Loucy (cell line): ENCODE measurements at regions not wholly inside any gene's neighbourhood (a gene's known extent, or its start where the extent isn't known, plus 50 kb on each side); places are given as distances from the start of the nearest gene placed in this dataset.

Experiments used
- H2AFZ ChIP-seq: fragments of 200-600 bp; sonication (generic); 2 replicates; pipeline ENCODE4 v1.6.0; 2016; ENCODE audit warnings: antibody characterized with exemption, mild to moderate bottlenecking, low read length, moderate library complexity
- H3F3A ChIP-seq: fragments of 200-600 bp; 2 replicates; pipeline ENCODE4 v1.6.0; 2016; ENCODE audit warnings: antibody characterized with exemption, low read depth, mild to moderate bottlenecking
- H3K27me3 ChIP-seq: fragments of 200-600 bp; sonication (generic); 2 replicates; pipeline ENCODE4 v1.6.1; 2014; ENCODE audit warnings: low read length, mild to moderate bottlenecking; ENCODE audit not compliant: insufficient read depth, poor library complexity, severe bottlenecking
- H3K36me3 ChIP-seq: fragments of 200-600 bp; sonication (generic); 2 replicates; pipeline ENCODE4 v1.6.1; 2016; ENCODE audit warnings: low read length; ENCODE audit not compliant: insufficient read depth
- H3K4me1 ChIP-seq: fragments of 200-600 bp; sonication (generic); 2 replicates; pipeline ENCODE4 v1.5.1; 2014; ENCODE audit warnings: low read length, mild to moderate bottlenecking; ENCODE audit not compliant: insufficient read depth, poor library complexity, severe bottlenecking
- H3K4me2 ChIP-seq: fragments of 200-600 bp; sonication (generic); 2 replicates; pipeline ENCODE4 v1.6.0; 2014; ENCODE audit warnings: antibody characterized with exemption, low read length, low read depth, mild to moderate bottlenecking; ENCODE audit not compliant: poor library complexity, severe bottlenecking
- H3K4me3 ChIP-seq: fragments of 200-600 bp; sonication (generic); 2 replicates; pipeline ENCODE4 v1.5.1; 2014; ENCODE audit warnings: low read length, mild to moderate bottlenecking, mixed read lengths; ENCODE audit not compliant: poor library complexity, severe bottlenecking
- H3K79me2 ChIP-seq: fragments of 200-600 bp; sonication (generic); 2 replicates; pipeline ENCODE4 v1.6.1; 2014; ENCODE audit warnings: low read length; ENCODE audit not compliant: insufficient read depth
- H3K9ac ChIP-seq: fragments of 200-600 bp; sonication (generic); 2 replicates; pipeline ENCODE4 v1.6.0; 2014; ENCODE audit warnings: mild to moderate bottlenecking, low read depth, low read length, moderate library complexity; ENCODE audit not compliant: poor library complexity, severe bottlenecking
- H3K9me2 ChIP-seq: fragments of 200-600 bp; sonication (generic); replicated peaks from 2 replicates; pipeline ENCODE4 v1.6.1; 2016; ENCODE audit warnings: low read depth, low read length, mixed read lengths
- H3K9me3 ChIP-seq: fragments of 200-600 bp; sonication (generic); 2 replicates; pipeline ENCODE4 v1.6.1; 2014; ENCODE audit warnings: mild to moderate bottlenecking, antibody characterized with exemption, low read length, low read depth; ENCODE audit not compliant: insufficient read depth
- H4K20me1 ChIP-seq: fragments of 200-600 bp; sonication (generic); 2 replicates; pipeline ENCODE4 v1.6.0; 2014; ENCODE audit warnings: antibody characterized with exemption, low read length, mild to moderate bottlenecking; ENCODE audit not compliant: insufficient read depth, poor library complexity, severe bottlenecking
- EZH2phosphoT487 ChIP-seq: fragments of 200-600 bp; IDR thresholded peaks from 2 replicates; pipeline ENCODE4 v1.6.1; 2018; ENCODE audit warnings: antibody characterized with exemption, mild to moderate bottlenecking, moderate library complexity, borderline replicate concordance
- TF ChIP-seq, protein P1 (sequence below): fragments of 200-600 bp; sonication (generic); conservative IDR thresholded peaks from 2 replicates; pipeline ENCODE4 v1.5.1; 2014; ENCODE audit warnings: mild to moderate bottlenecking, antibody characterized with exemption, low read length

DNA sequence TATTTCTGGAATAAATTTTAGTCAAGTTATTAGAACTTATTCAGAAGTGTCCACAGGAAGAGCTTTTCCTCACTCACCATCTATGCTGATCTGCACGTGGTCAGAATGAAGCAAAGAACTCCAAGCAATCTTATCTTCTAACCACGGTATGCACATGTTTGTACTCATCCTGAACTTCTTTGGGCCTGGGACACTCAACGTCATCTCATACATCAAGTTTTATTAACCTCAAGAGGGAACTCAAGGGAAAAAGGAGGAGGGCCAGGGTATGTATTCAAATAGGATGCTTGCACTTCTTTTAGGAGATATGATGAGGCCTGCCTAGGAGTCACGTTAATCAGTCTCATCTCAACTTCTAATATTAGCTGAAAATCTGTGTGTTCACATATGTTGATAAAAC is 142.5 kb downstream of the C1orf94 start:
- TF ChIP-seq, protein P1, sequence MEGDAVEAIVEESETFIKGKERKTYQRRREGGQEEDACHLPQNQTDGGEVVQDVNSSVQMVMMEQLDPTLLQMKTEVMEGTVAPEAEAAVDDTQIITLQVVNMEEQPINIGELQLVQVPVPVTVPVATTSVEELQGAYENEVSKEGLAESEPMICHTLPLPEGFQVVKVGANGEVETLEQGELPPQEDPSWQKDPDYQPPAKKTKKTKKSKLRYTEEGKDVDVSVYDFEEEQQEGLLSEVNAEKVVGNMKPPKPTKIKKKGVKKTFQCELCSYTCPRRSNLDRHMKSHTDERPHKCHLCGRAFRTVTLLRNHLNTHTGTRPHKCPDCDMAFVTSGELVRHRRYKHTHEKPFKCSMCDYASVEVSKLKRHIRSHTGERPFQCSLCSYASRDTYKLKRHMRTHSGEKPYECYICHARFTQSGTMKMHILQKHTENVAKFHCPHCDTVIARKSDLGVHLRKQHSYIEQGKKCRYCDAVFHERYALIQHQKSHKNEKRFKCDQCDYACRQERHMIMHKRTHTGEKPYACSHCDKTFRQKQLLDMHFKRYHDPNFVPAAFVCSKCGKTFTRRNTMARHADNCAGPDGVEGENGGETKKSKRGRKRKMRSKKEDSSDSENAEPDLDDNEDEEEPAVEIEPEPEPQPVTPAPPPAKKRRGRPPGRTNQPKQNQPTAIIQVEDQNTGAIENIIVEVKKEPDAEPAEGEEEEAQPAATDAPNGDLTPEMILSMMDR = no peak
- no peak for TF ChIP-seq EZH2phosphoT487
- peaks cover 3% of the 10 kb centered on the region; the same call in 1 of the 2 replicates for H3K9me3 ChIP-seq
- no peak overlapping the region for H3K4me2 ChIP-seq
- no peak overlapping the region for H3K9ac ChIP-seq
- H4K20me1 ChIP-seq = no peaks in the 10 kb centered on the region
- H3K4me3 ChIP-seq = no peak overlapping the region
- no peaks in the 10 kb centered on the region for H3K27me3 ChIP-seq
- no peak overlapping the region for H2AFZ ChIP-seq
- H3K4me1 ChIP-seq = no peaks in the 10 kb centered on the region
- no peaks in the 10 kb centered on the region for H3K79me2 ChIP-seq
- H3K9me2 ChIP-seq = no peaks in the 10 kb centered on the region
- no peaks in the 10 kb centered on the region for H3K36me3 ChIP-seq
- no peaks in the 10 kb centered on the region for H3F3A ChIP-seq

- Histone ChIP-seq H3K36me3 (no peaks in the 10 kb centered on the region), H3K79me2 (no peaks in the 10 kb centered on the region), H3K9me3 (peaks cover 3% of the 10 kb centered on the region; the same call in 1 of the 2 replicates), H3K4me3 (no peak overlapping the region), H3K27me3 (no peaks in the 10 kb centered on the region), H4K20me1 (no peaks in the 10 kb centered on the region), H3F3A (no peaks in the 10 kb centered on the region), H2AFZ (no peak overlapping the region), H3K4me2 (no peak overlapping the region), H3K9me2 (no peaks in the 10 kb centered on the region), H3K4me1 (no peaks in the 10 kb centered on the region), H3K9ac (no peak overlapping the region)
- no peak for TF ChIP-seq EZH2phosphoT487
- TF ChIP-seq, protein P1 = no peak
These were observed 143.5 kb downstream of the C1orf94 start for GRCh38 chr1:34320053-34320669.

- Histone ChIP-seq H3K36me3 (no peaks in the 10 kb centered on the region), H4K20me1 (no peaks in the 10 kb centered on the region), H2AFZ (no peak overlapping the region), H3K9ac (no peak overlapping the region), H3K9me3 (no peaks in the 10 kb centered on the region; the same call in 1 of the 2 replicates), H3F3A (no peaks in the 10 kb centered on the region), H3K9me2 (no peaks in the 10 kb centered on the region), H3K4me1 (no peaks in the 10 kb centered on the region), H3K79me2 (no peaks in the 10 kb centered on the region), H3K4me3 (no peak overlapping the region), H3K27me3 (no peaks in the 10 kb centered on the region), H3K4me2 (no peak overlapping the region)
- TF ChIP-seq, protein P1 = no peak
- TF ChIP-seq EZH2phosphoT487 = no peak
These were observed 146.3 kb downstream of the C1orf94 start for GRCh38 chr1:34322969-34323368.
